Fibroblast of villous mesenchyme (primary cell): ENCODE measurements at regions not wholly inside any gene's neighbourhood (a gene's known extent, or its start where the extent isn't known, plus 50 kb on each side); places are given as distances from the start of the nearest gene placed in this dataset.

Experiments
- DNase-seq: peaks from one replicate; pipeline ENCODE4 v3.0.0-alpha.2; 2010; ENCODE audit warnings: low read depth
- H3K4me3 ChIP-seq: 2 replicates; pipeline ENCODE4 v1.5.1; 2011; ENCODE audit warnings: low read depth, mild to moderate bottlenecking, low read length
- TF ChIP-seq, protein P1 (sequence below): IDR thresholded peaks from 2 replicates; pipeline ENCODE4 v1.5.1; 2012; ENCODE audit warnings: low read depth, mild to moderate bottlenecking, low read length; ENCODE audit not compliant: insufficient read depth

DNA sequence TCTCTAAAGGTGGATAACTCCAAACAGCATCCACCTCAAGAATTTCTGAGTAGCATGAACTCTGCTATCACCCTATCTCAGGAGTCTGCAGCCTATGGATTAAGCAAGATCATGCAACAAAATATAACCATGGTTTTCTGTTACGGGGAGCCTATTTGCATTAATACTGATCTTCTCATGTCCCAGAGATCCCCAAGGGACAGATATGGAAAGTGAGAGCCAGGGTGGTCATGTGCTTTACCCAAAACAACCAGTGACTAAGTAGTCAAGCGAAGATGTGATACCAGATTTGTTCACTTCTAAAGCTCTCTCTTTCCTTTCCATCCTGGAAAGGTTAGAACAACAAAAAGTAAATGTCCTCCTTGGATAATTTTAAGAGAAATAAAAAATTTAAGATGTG lies 125.1 kb downstream of the PRRX1 start:
- no peak overlapping the region for H3K4me3 ChIP-seq
- DNase-seq = no peak
- TF ChIP-seq, protein P1, sequence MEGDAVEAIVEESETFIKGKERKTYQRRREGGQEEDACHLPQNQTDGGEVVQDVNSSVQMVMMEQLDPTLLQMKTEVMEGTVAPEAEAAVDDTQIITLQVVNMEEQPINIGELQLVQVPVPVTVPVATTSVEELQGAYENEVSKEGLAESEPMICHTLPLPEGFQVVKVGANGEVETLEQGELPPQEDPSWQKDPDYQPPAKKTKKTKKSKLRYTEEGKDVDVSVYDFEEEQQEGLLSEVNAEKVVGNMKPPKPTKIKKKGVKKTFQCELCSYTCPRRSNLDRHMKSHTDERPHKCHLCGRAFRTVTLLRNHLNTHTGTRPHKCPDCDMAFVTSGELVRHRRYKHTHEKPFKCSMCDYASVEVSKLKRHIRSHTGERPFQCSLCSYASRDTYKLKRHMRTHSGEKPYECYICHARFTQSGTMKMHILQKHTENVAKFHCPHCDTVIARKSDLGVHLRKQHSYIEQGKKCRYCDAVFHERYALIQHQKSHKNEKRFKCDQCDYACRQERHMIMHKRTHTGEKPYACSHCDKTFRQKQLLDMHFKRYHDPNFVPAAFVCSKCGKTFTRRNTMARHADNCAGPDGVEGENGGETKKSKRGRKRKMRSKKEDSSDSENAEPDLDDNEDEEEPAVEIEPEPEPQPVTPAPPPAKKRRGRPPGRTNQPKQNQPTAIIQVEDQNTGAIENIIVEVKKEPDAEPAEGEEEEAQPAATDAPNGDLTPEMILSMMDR = no peak

DNA sequence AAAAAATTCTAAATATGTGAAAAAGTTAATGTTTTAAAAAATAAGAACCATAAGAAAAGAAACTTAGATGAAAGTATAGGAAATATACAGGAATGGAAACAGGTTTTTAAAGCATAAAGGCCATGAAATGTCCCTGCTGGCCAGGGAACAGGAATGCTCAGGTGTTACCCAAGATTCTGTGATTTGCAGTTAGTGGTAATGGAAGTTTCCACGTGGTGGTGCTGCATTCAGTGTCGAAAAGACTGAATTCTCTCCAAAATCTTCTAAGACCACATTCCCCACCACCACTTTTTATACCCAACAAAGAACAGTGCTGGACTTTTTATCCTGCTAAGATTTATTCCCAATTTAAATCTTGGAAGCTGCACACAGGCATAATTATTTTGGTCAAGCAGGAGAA lies 126.2 kb downstream of the PRRX1 start:
- no peak overlapping the region for H3K4me3 ChIP-seq
- DNase-seq = no peak
- TF ChIP-seq, protein P1 = no peak

DNA sequence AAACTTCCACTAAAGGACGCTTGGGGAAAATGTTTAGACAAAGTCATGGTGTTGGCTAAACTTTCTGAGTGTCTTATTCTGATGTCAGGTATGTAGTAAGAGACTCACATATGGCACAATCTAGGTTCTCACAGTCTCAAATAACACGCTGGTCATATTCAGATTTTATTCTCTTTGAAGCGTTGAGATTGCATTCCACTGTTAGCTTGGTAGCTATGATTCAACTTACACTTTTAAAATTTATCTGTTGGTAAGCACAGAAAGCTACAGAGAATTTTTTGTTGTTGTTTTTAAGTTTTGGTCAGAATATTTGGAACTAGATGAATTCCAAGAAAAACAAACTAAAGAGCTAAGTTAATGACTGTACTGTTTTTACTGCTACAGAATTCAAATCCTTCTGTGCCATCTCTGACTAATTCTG lies 126.7 kb downstream of the PRRX1 start:
- H3K4me3 ChIP-seq = no peak overlapping the region
- TF ChIP-seq, protein P1 = no peak

DNA sequence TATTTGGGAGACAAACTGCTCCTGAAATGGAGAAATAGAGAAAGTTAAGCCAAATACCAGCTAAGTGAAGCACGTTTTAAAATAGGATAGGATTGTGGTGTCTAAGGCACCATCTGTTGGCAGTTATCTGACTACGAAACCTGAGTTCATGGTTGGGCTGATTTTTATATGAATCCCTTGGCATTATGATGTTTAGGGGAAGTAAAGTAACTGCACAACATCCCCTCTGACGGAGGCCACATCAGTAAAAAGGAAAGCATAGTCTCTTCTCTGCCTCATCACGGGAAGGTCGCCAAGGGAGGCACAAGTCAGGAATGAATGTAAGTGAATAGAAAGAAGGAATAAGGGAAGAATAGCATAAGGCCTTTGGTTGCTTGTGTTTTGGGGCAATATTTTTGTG lies 128.0 kb downstream of the PRRX1 start:
- TF ChIP-seq, protein P1 = no peak
- no peak overlapping the region for H3K4me3 ChIP-seq
- DNase-seq = no peak

More for the DNA sequence above, 126.7 kb downstream of the PRRX1 start:
- peak; percentile 49 for DNase-seq

DNA sequence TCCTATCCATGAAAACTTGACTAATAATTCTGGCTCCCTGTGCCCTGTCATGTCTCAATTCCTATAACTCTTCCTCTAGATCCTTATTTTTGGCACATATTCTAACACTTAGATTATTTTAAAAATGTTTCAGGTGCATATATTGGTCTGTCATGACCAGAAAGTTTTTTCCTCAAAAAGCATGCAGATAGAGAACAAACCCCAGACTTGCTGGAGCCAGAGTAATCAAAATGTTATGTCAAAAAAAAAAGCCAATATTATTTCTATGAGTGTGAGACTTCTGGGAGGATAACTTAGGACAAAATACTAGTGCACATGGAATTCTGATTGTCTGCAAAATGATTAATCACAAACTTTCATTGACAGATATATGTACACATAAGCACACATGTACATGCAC lies 135.1 kb upstream of the MROH9 start:
- H3K4me3 ChIP-seq = no peak overlapping the region
- TF ChIP-seq, protein P1 = no peak
- no peak for DNase-seq

DNA sequence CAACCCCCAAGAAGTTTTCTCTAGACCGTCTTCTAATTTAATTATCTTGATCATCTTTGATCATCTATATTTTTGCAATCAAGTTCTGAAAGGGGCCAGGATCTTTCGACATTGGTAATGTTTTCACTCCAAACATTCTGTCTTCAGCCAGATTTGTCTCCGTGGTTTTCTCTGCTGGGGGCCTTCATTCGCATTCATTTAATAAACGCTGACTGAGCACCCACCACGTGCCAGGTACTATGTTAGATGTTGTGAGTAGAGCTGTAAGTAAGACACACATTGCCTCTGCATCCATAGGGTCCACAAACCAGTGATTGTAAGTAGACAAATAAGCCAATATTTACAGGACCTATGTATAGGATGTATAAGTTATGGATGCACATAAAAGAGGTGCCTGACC lies 134.5 kb upstream of the MROH9 start:
- no peak for DNase-seq
- TF ChIP-seq, protein P1 = no peak
- no peak overlapping the region for H3K4me3 ChIP-seq

DNA sequence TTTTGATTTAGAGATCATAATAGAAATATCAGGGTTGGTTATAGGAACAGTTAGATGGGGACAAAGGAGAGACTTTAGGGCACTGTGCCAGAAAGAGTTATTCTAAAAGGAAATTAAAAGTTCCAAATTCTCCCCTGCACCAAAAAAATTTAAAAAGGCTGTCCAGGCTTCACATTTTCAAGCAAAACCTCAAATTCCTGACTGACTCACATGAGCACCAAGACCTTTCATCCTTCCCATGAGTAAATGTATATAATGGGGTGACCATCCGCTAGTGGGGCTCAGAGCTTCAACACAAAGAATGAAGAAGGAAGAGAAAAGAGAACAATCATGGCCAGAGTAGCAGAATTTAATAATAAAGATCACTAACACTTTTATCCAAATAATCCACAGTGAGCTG lies 131.6 kb upstream of the MROH9 start:
- DNase-seq = no peak
- H3K4me3 ChIP-seq = no peak overlapping the region
- TF ChIP-seq, protein P1 = no peak
